DOHH2 (cell line): ENCODE measurements at regions not wholly inside any gene's neighbourhood (a gene's known extent, or its start where the extent isn't known, plus 50 kb on each side); places are given as distances from the start of the nearest gene placed in this dataset.

Experiments used
- H3F3A ChIP-seq: fragments of 200-600 bp; sonication (generic), shearing (Covaris generic); 2 replicates; pipeline ENCODE4 v1.6.0; 2016; ENCODE audit warnings: antibody characterized with exemption, mild to moderate bottlenecking; ENCODE audit not compliant: control insufficient read depth, insufficient read depth
- H3K27ac ChIP-seq: fragments of 200-600 bp; sonication (generic); 2 replicates; pipeline ENCODE4 v1.5.1; 2014; ENCODE audit warnings: low read depth, mild to moderate bottlenecking, low read length, moderate library complexity
- H3K27me3 ChIP-seq: fragments of 200-600 bp; sonication (generic); 2 replicates; pipeline ENCODE4 v1.6.1; 2014; ENCODE audit warnings: mild to moderate bottlenecking, low read length, mixed read lengths; ENCODE audit not compliant: control insufficient read depth
- H3K36me3 ChIP-seq: fragments of 200-600 bp; sonication (generic); 2 replicates; pipeline ENCODE4 v1.6.1; 2014; ENCODE audit warnings: mild to moderate bottlenecking, low read length, moderate library complexity, mixed read lengths; ENCODE audit not compliant: control insufficient read depth
- H3K4me1 ChIP-seq: fragments of 200-600 bp; sonication (generic); 2 replicates; pipeline ENCODE4 v1.6.1; 2014; ENCODE audit warnings: mild to moderate bottlenecking, low read length, mixed read lengths; ENCODE audit not compliant: control insufficient read depth
- H3K4me2 ChIP-seq: fragments of 200-600 bp; sonication (generic); 2 replicates; pipeline ENCODE4 v1.6.0; 2014; ENCODE audit warnings: mild to moderate bottlenecking, low read length, moderate library complexity
- H3K4me3 ChIP-seq: fragments of 200-600 bp; sonication (generic); 2 replicates; pipeline ENCODE4 v1.5.1; 2014; ENCODE audit warnings: mild to moderate bottlenecking, low read length, mixed read lengths
- H3K79me2 ChIP-seq: fragments of 200-600 bp; sonication (generic); 2 replicates; pipeline ENCODE4 v1.6.1; 2014; ENCODE audit warnings: mild to moderate bottlenecking, low read length, mixed read lengths; ENCODE audit not compliant: control insufficient read depth
- H3K9me2 ChIP-seq: fragments of 200-600 bp; sonication (generic); replicated peaks from 2 replicates; pipeline ENCODE4 v1.6.1; 2014; ENCODE audit warnings: mild to moderate bottlenecking, low read length, mixed read lengths; ENCODE audit not compliant: control insufficient read depth
- H3K9me3 ChIP-seq: fragments of 200-600 bp; sonication (generic); 2 replicates; pipeline ENCODE4 v1.6.1; 2014; ENCODE audit warnings: antibody characterized with exemption, low read length, mixed read lengths; ENCODE audit not compliant: control insufficient read depth, insufficient read depth
- H4K20me1 ChIP-seq: fragments of 200-600 bp; sonication (generic); 2 replicates; pipeline ENCODE4 v1.6.0; 2014; ENCODE audit warnings: low read depth, mild to moderate bottlenecking, antibody characterized with exemption, low read length, moderate library complexity; ENCODE audit not compliant: control insufficient read depth, insufficient read depth
- EZH2phosphoT487 ChIP-seq: fragments of 200-600 bp; sonication (generic); IDR thresholded peaks from 2 replicates; pipeline ENCODE4 v1.6.1; 2017; ENCODE audit warnings: borderline replicate concordance, mild to moderate bottlenecking, antibody characterized with exemption, low read length, moderate library complexity, mixed read lengths
- TF ChIP-seq, protein P1 (sequence below): fragments of 200-600 bp; sonication (generic); IDR thresholded peaks from one replicate; pipeline ENCODE4 v1.5.1; 2014; ENCODE audit warnings: antibody characterized with exemption, mild to moderate bottlenecking, low read depth, low read length; ENCODE audit not compliant: poor library complexity, severe bottlenecking

DNA sequence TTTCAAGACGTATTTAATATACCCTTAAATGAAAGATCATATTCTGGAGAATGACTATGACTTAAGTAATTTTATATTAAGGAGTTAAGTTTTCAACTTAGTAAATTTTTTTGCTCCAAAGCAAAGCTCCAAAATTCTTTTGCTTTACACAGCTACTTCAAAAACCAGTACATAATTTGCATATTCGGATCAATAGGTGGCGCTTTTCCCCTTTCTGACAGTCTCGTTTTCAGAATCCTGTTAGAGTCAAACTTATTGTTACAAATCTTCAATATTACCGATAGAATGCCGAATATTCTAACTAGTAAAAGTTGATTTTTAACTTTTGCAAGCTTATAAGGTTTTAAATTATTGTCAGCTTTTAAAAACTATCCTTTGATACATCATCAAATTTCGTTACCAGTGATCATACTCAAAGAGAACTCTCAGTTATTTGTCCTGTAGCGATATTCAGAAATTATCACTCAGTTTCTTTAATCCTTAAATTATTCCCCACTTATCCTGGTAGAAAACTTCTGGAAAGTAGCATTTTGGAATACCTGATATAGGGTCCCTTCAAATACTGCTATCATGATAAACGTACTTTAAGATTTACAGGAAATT is 852.7 kb upstream of the KLHL1 start:
- no peaks in the 10 kb centered on the region; the same call in 1 of the 2 replicates for H3K9me2 ChIP-seq
- H3K4me3 ChIP-seq: no peak overlapping the region
- no peaks in the 10 kb centered on the region for H3F3A ChIP-seq
- H3K27me3 ChIP-seq: no peaks in the 10 kb centered on the region
- no peak overlapping the region for H3K27ac ChIP-seq
- no peaks in the 10 kb centered on the region for H3K4me1 ChIP-seq
- no peak overlapping the region for H3K4me2 ChIP-seq
- H3K79me2 ChIP-seq: no peaks in the 10 kb centered on the region
- H3K9me3 ChIP-seq: no peaks in the 10 kb centered on the region
- H4K20me1 ChIP-seq: no peaks in the 10 kb centered on the region
- no peaks in the 10 kb centered on the region for H3K36me3 ChIP-seq
- no peak for TF ChIP-seq EZH2phosphoT487
- TF ChIP-seq, protein P1, sequence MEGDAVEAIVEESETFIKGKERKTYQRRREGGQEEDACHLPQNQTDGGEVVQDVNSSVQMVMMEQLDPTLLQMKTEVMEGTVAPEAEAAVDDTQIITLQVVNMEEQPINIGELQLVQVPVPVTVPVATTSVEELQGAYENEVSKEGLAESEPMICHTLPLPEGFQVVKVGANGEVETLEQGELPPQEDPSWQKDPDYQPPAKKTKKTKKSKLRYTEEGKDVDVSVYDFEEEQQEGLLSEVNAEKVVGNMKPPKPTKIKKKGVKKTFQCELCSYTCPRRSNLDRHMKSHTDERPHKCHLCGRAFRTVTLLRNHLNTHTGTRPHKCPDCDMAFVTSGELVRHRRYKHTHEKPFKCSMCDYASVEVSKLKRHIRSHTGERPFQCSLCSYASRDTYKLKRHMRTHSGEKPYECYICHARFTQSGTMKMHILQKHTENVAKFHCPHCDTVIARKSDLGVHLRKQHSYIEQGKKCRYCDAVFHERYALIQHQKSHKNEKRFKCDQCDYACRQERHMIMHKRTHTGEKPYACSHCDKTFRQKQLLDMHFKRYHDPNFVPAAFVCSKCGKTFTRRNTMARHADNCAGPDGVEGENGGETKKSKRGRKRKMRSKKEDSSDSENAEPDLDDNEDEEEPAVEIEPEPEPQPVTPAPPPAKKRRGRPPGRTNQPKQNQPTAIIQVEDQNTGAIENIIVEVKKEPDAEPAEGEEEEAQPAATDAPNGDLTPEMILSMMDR: peak; percentile 49

DNA sequence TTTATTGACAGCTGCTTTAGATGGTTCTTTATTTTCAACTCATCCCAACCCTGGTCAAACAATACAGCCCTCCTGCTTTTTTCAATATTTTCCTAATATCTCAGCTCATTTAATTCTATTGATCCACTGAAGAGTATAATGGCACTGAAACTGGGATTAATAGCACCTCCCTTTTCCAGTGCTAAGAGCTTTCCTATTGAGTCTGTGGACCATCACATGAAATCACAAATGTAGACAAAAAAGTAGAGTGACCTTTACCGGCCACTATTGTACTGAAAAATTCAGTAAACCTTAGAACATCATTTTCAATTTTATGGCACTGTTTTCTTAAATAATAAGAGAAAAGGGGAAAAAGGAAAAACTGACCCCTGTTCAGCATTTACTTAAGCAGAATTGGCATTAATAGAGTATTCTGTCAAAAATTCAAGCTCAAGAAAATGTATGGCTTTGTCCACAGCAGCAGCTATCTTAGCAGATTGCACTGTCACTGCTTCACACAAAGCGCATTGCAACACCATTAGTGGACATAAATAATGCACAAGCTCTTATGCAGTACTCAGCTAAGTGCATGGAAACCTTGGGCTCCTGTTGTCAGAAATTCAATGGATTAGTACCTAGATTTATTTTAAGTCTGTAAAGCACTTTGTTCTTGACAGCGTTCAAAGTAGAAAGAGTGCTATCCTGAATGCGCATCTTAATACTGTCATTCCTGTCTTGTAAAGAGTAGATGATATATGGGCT is 851.0 kb upstream of the KLHL1 start:
- TF ChIP-seq, protein P1: no peak
- TF ChIP-seq EZH2phosphoT487: no peak
- no peak overlapping the region for H3K27ac ChIP-seq
- H3K4me3 ChIP-seq: no peak overlapping the region
- H3K9me3 ChIP-seq: no peaks in the 10 kb centered on the region
- no peaks in the 10 kb centered on the region; the same call in 1 of the 2 replicates for H3K9me2 ChIP-seq
- H3K27me3 ChIP-seq: no peaks in the 10 kb centered on the region
- no peaks in the 10 kb centered on the region for H3K4me1 ChIP-seq
- H3F3A ChIP-seq: no peaks in the 10 kb centered on the region
- H3K36me3 ChIP-seq: no peaks in the 10 kb centered on the region
- no peaks in the 10 kb centered on the region for H3K79me2 ChIP-seq
- no peak overlapping the region for H3K4me2 ChIP-seq
- no peaks in the 10 kb centered on the region for H4K20me1 ChIP-seq

DNA sequence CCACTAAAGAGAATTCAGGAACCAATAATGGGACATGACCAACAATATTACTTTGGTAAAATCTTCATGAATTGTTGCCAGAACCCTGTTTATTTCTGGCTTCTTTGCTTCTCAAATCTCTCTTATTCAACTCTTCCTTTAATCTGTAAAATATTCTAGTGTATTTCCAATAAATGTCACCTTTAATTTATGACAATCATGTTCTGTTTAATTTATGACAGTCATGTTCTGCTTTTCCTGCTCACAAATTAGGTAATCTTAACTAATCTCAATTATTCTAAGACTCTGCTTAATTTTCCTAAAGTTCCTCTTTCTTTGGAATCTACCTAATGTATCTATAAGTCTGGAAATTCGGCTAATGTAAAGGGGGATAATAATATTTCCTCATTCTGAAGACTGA is 847.6 kb upstream of the KLHL1 start:
- no peak overlapping the region for H3K27ac ChIP-seq
- no peak for TF ChIP-seq EZH2phosphoT487
- TF ChIP-seq, protein P1: no peak
- no peak overlapping the region for H3K4me3 ChIP-seq
- no peaks in the 10 kb centered on the region for H3K4me1 ChIP-seq
- no peaks in the 10 kb centered on the region for H3K79me2 ChIP-seq
- H4K20me1 ChIP-seq: no peaks in the 10 kb centered on the region
- H3K9me2 ChIP-seq: no peaks in the 10 kb centered on the region; the same call in 1 of the 2 replicates
- no peaks in the 10 kb centered on the region for H3K9me3 ChIP-seq
- H3K27me3 ChIP-seq: no peaks in the 10 kb centered on the region
- H3K4me2 ChIP-seq: no peak overlapping the region
- H3K36me3 ChIP-seq: no peaks in the 10 kb centered on the region
- H3F3A ChIP-seq: no peaks in the 10 kb centered on the region
